ENCODE measurements at regions not wholly inside any gene's neighbourhood (a gene's known extent, or its start where the extent isn't known, plus 50 kb on each side); places are given as distances from the start of the nearest gene placed in this dataset.

GRCh38 chr14:97337267-97337666 is 540.1 kb downstream of the VRK1 start:
- 89% methylated on average over 3 of the region's 3 CpGs for WGBS (ENCODE audit: low lambda C conversion rate, missing lambda C conversion rate)
- DNase-seq (ENCODE audit: low spot score): no peak

GRCh38 chr14:97337670-97338069 is 540.5 kb downstream of the VRK1 start:
- Histone ChIP-seq H3K4me3 (no peak overlapping the region), H3K27ac (no peak overlapping the region), H2AFZ (no peak overlapping the region), H3K27me3 (no peaks in the 10 kb centered on the region), H3K9me3 (ENCODE audit: low read depth) (no peaks in the 10 kb centered on the region), H3K4me1 (ENCODE audit: insufficient read depth) (no peaks in the 10 kb centered on the region), H3K9me2 (replicated peaks; ENCODE audit: insufficient read depth) (no peaks in the 10 kb centered on the region), H3K79me2 (no peaks in the 10 kb centered on the region), H3K4me2 (no peak overlapping the region), H4K20me1 (ENCODE audit: insufficient read depth, poor library complexity, severe bottlenecking) (no peaks in the 10 kb centered on the region), H3K36me3 (replicated peaks; ENCODE audit: insufficient read depth, low read depth) (no peaks in the 10 kb centered on the region)
- no peak for DNase-seq (ENCODE audit: low spot score)
- TF ChIP-seq EZH2phosphoT487 (IDR thresholded peaks at IDR 0.05; ENCODE audit: low read depth, severe bottlenecking, unreplicated experiment) (no peak), CTCF (IDR thresholded peaks at IDR 0.05; ENCODE audit: poor library complexity) (no peak), EZH2 (IDR thresholded peaks at IDR 0.05; ENCODE audit: borderline replicate concordance) (no peak)
- 65% methylated on average over 2 of the region's 2 CpGs for WGBS (ENCODE audit: low lambda C conversion rate, missing lambda C conversion rate)

More at GRCh38 chr14:97337267-97337666, 540.1 kb downstream of the VRK1 start:
- Histone ChIP-seq H3K9me3 (ENCODE audit: low read depth) (no peaks in the 10 kb centered on the region), H3K27ac (no peak overlapping the region), H3K4me3 (no peak overlapping the region), H3K4me2 (no peak overlapping the region), H3K79me2 (no peaks in the 10 kb centered on the region), H3K4me1 (ENCODE audit: insufficient read depth) (no peaks in the 10 kb centered on the region), H3K27me3 (no peaks in the 10 kb centered on the region), H3K9me2 (replicated peaks; ENCODE audit: insufficient read depth) (no peaks in the 10 kb centered on the region), H3K36me3 (replicated peaks; ENCODE audit: insufficient read depth, low read depth) (no peaks in the 10 kb centered on the region), H4K20me1 (ENCODE audit: insufficient read depth, poor library complexity, severe bottlenecking) (no peaks in the 10 kb centered on the region), H2AFZ (no peak overlapping the region)
- TF ChIP-seq CTCF (IDR thresholded peaks at IDR 0.05; ENCODE audit: poor library complexity) (no peak), EZH2phosphoT487 (IDR thresholded peaks at IDR 0.05; ENCODE audit: low read depth, severe bottlenecking, unreplicated experiment) (no peak), EZH2 (IDR thresholded peaks at IDR 0.05; ENCODE audit: borderline replicate concordance) (no peak)

- H3K36me3 ChIP-seq (replicated peaks; ENCODE audit: insufficient read depth, low read depth): no peaks in the 10 kb centered on the region
- H3K4me1 ChIP-seq (ENCODE audit: insufficient read depth): no peaks in the 10 kb centered on the region
- WGBS (ENCODE audit: low lambda C conversion rate, missing lambda C conversion rate): 92% methylated on average over 4 of the region's 4 CpGs
- H3K4me2 ChIP-seq: no peak overlapping the region
- no peaks in the 10 kb centered on the region for H3K27me3 ChIP-seq
- no peak for DNase-seq (ENCODE audit: low spot score)
- H2AFZ ChIP-seq: no peak overlapping the region
- no peaks in the 10 kb centered on the region for H3K9me3 ChIP-seq (ENCODE audit: low read depth)
- no peak for TF ChIP-seq EZH2 (IDR thresholded peaks at IDR 0.05; ENCODE audit: borderline replicate concordance)
- TF ChIP-seq CTCF (IDR thresholded peaks at IDR 0.05; ENCODE audit: poor library complexity): no peak
- TF ChIP-seq EZH2phosphoT487 (IDR thresholded peaks at IDR 0.05; ENCODE audit: low read depth, severe bottlenecking, unreplicated experiment): no peak
- no peaks in the 10 kb centered on the region for H3K9me2 ChIP-seq (replicated peaks; ENCODE audit: insufficient read depth)
- no peaks in the 10 kb centered on the region for H3K79me2 ChIP-seq
- no peak overlapping the region for H3K27ac ChIP-seq
- H4K20me1 ChIP-seq (ENCODE audit: insufficient read depth, poor library complexity, severe bottlenecking): no peaks in the 10 kb centered on the region
- no peak overlapping the region for H3K4me3 ChIP-seq
Observed at GRCh38 chr14:97344666-97345065, 547.5 kb downstream of the VRK1 start.

- no peaks in the 10 kb centered on the region for H3K4me1 ChIP-seq (ENCODE audit: insufficient read depth)
- 85% methylated on average over 3 of the region's 3 CpGs for WGBS (ENCODE audit: low lambda C conversion rate, missing lambda C conversion rate)
- no peaks in the 10 kb centered on the region for H3K9me3 ChIP-seq (ENCODE audit: low read depth)
- no peaks in the 10 kb centered on the region for H3K79me2 ChIP-seq
- TF ChIP-seq EZH2 (IDR thresholded peaks at IDR 0.05; ENCODE audit: borderline replicate concordance): no peak
- H3K27ac ChIP-seq: no peak overlapping the region
- H4K20me1 ChIP-seq (ENCODE audit: insufficient read depth, poor library complexity, severe bottlenecking): no peaks in the 10 kb centered on the region
- H3K36me3 ChIP-seq (replicated peaks; ENCODE audit: insufficient read depth, low read depth): no peaks in the 10 kb centered on the region
- no peaks in the 10 kb centered on the region for H3K27me3 ChIP-seq
- no peak overlapping the region for H3K4me3 ChIP-seq
- no peaks in the 10 kb centered on the region for H3K9me2 ChIP-seq (replicated peaks; ENCODE audit: insufficient read depth)
- H3K4me2 ChIP-seq: no peak overlapping the region
- DNase-seq (ENCODE audit: low spot score): no peak
- H2AFZ ChIP-seq: no peak overlapping the region
Observed at GRCh38 chr14:97346675-97347074, 549.5 kb downstream of the VRK1 start.
